H54 (cell line): ENCODE measurements at regions not wholly inside any gene's neighbourhood (a gene's known extent, or its start where the extent isn't known, plus 50 kb on each side); places are given as distances from the start of the nearest gene placed in this dataset.

ENCODE experiments used
- DNase-seq: peaks from one replicate; pipeline ENCODE4 v3.0.0; 2011; ENCODE audit warnings: low spot score, mixed read lengths; ENCODE audit not compliant: insufficient read length
- FAIRE-seq: peaks from 3 replicates; lab custom pipeline; 2011; peaks lifted over from hg19 to GRCh38; lab: Jason Lieb, UNC
- POLR2A ChIP-seq: IDR thresholded peaks from 2 replicates; pipeline ENCODE4 v1.6.1; 2011; ENCODE audit warnings: low read depth, mild to moderate bottlenecking, low read length

- no peak for DNase-seq
- no peak for FAIRE-seq
- TF ChIP-seq POLR2A: no peak
Measured at GRCh38 chr3:146331967-146332366, 81.1 kb upstream of the PLSCR4 start.

- TF ChIP-seq POLR2A: no peak
- FAIRE-seq (peak; percentile 91), DNase-seq (peak; percentile 12)
Measured at GRCh38 chr3:146326875-146327543, 76.1 kb upstream of the PLSCR4 start.

- no peak for TF ChIP-seq POLR2A
- FAIRE-seq: no peak
Measured at GRCh38 chr3:146325170-146325569, 74.3 kb upstream of the PLSCR4 start.

GRCh38 chr3:146322216-146322817, 71.4 kb upstream of the PLSCR4 start:
- DNase-seq (no peak), FAIRE-seq (no peak)
- TF ChIP-seq POLR2A: no peak

More at GRCh38 chr3:146325170-146325569, 74.3 kb upstream of the PLSCR4 start:
- no peak for DNase-seq

- DNase-seq (no peak), FAIRE-seq (no peak)
- no peak for TF ChIP-seq POLR2A
Measured at GRCh38 chr3:146314871-146315270, 64.0 kb upstream of the PLSCR4 start.

- no peak for TF ChIP-seq POLR2A
- FAIRE-seq (peak; percentile 96), DNase-seq (no peak)
Measured at GRCh38 chr3:146313746-146314111, 62.8 kb upstream of the PLSCR4 start.

- DNase-seq (no peak), FAIRE-seq (peak; percentile 77)
- TF ChIP-seq POLR2A: no peak
Measured at GRCh38 chr3:146313031-146313745, 62.3 kb upstream of the PLSCR4 start.

- DNase-seq (no peak), FAIRE-seq (peak; percentile 87)
- no peak for TF ChIP-seq POLR2A
Measured at GRCh38 chr3:146308682-146309081, 57.8 kb upstream of the PLSCR4 start.

GRCh38 chr3:146308222-146308621, 57.3 kb upstream of the PLSCR4 start:
- FAIRE-seq: peak; percentile 87
- no peak for TF ChIP-seq POLR2A
- DNase-seq: no peak

- DNase-seq (no peak), FAIRE-seq (no peak)
- TF ChIP-seq POLR2A: no peak
Measured at GRCh38 chr3:146307456-146307725, 56.5 kb upstream of the PLSCR4 start.

GRCh38 chr3:146306656-146307455, 56.0 kb upstream of the PLSCR4 start:
- no peak for FAIRE-seq
- no peak for DNase-seq

GRCh38 chr3:146305808-146306423, 55.0 kb upstream of the PLSCR4 start:
- FAIRE-seq: no peak
- no peak for DNase-seq
- no peak for TF ChIP-seq POLR2A

More at GRCh38 chr3:146306656-146307455, 56.0 kb upstream of the PLSCR4 start:
- TF ChIP-seq POLR2A: no peak

GRCh38 chr3:146300768-146301167, 49.9 kb upstream of the PLSCR4 start:
- FAIRE-seq (no peak), DNase-seq (no peak)
- no peak for TF ChIP-seq POLR2A
